ENCODE measurements at regions not wholly inside any gene's neighbourhood (a gene's known extent, or its start where the extent isn't known, plus 50 kb on each side); places are given as distances from the start of the nearest gene placed in this dataset.

- DNase-seq (ENCODE audit: low read depth), result no peak
- no peak for TF ChIP-seq CTCF (IDR thresholded peaks at IDR 0.05; ENCODE audit: insufficient read depth, low read depth, low read length)
- CTCF ChIA-PET, result no interaction called here
- Histone ChIP-seq H3K36me3 (ENCODE audit: control insufficient read depth, insufficient read depth, low read length) (no peaks in the 10 kb centered on the region), H3K4me3 (ENCODE audit: low read depth, low read length) (no peak overlapping the region), H3K27me3 (ENCODE audit: control insufficient read depth, insufficient read depth, low read length) (no peaks in the 10 kb centered on the region)
- POLR2A ChIA-PET, result no interaction called here
Measured at GRCh38 chr5:34516686-34517085, 139.4 kb upstream of the RAI14 start.

- TF ChIP-seq CTCF (IDR thresholded peaks at IDR 0.05; ENCODE audit: insufficient read depth, low read depth, low read length), result 0 out of 2 replicates have a peak, but pooled peaks have one; percentile 2
- H3K4me3 ChIP-seq (ENCODE audit: low read depth, low read length), result no peak overlapping the region
- ChIA-PET POLR2A (no interaction called here), CTCF (no interaction called here)
- no peaks in the 10 kb centered on the region for H3K36me3 ChIP-seq (ENCODE audit: control insufficient read depth, insufficient read depth, low read length)
- no peak for DNase-seq (ENCODE audit: low read depth)
- H3K27me3 ChIP-seq (ENCODE audit: control insufficient read depth, insufficient read depth, low read length), result no peaks in the 10 kb centered on the region
Measured at GRCh38 chr5:34517249-34517648, 138.9 kb upstream of the RAI14 start.

- ChIA-PET CTCF (interaction anchor here (1.2 kb wide), 1 partner anchor 46 kb away, joined by 3 read pairs; no protein-coding TSS in a partner anchor), POLR2A (no interaction called here)
- no peak for DNase-seq (ENCODE audit: low read depth)
- H3K4me3 ChIP-seq (ENCODE audit: low read depth, low read length), result no peak overlapping the region
- H3K36me3 ChIP-seq (ENCODE audit: control insufficient read depth, insufficient read depth, low read length), result no peaks in the 10 kb centered on the region
- H3K27me3 ChIP-seq (ENCODE audit: control insufficient read depth, insufficient read depth, low read length), result no peaks in the 10 kb centered on the region
- TF ChIP-seq CTCF (IDR thresholded peaks at IDR 0.05; ENCODE audit: insufficient read depth, low read depth, low read length), result no peak
Measured at GRCh38 chr5:34519489-34520220, 136.5 kb upstream of the RAI14 start.

GRCh38 chr5:34521628-34522290 is 134.4 kb upstream of the RAI14 start:
- no peak for DNase-seq (ENCODE audit: low read depth)
- POLR2A ChIA-PET, result no interaction called here
- Histone ChIP-seq H3K27me3 (ENCODE audit: control insufficient read depth, insufficient read depth, low read length) (no peaks in the 10 kb centered on the region), H3K4me3 (ENCODE audit: low read depth, low read length) (no peak overlapping the region), H3K36me3 (ENCODE audit: control insufficient read depth, insufficient read depth, low read length) (no peaks in the 10 kb centered on the region)
- TF ChIP-seq CTCF (IDR thresholded peaks at IDR 0.05; ENCODE audit: insufficient read depth, low read depth, low read length), result no peak
- CTCF ChIA-PET, result interaction anchor here (2.7 to 4.2 kb wide), 4 partner anchors 10 to 36 kb away, joined by 14 to 33 read pairs (median 24); no protein-coding TSS in a partner anchor

- no peak overlapping the region for H3K4me3 ChIP-seq (ENCODE audit: low read depth, low read length)
Measured at GRCh38 chr5:34522599-34523386, 133.3 kb upstream of the RAI14 start.

More at GRCh38 chr5:34522599-34523386, 133.3 kb upstream of the RAI14 start:
- ChIA-PET CTCF (interaction anchor here (0.7 to 4.2 kb wide), 25 partner anchors 11 to 380 kb away, joined by 3 to 33 read pairs (median 4); partner anchors contain the start of gene RAI14), POLR2A (no interaction called here)
- TF ChIP-seq CTCF (IDR thresholded peaks at IDR 0.05; ENCODE audit: insufficient read depth, low read depth, low read length), result peak; percentile 66
- no peaks in the 10 kb centered on the region for H3K36me3 ChIP-seq (ENCODE audit: control insufficient read depth, insufficient read depth, low read length)
- no peaks in the 10 kb centered on the region for H3K27me3 ChIP-seq (ENCODE audit: control insufficient read depth, insufficient read depth, low read length)
- DNase-seq (ENCODE audit: low read depth), result no peak

Measured in BJ (cell line).